ENCODE measurements at regions not wholly inside any gene's neighbourhood (a gene's known extent, or its start where the extent isn't known, plus 50 kb on each side); places are given as distances from the start of the nearest gene placed in this dataset.
"Not testable (repeated sequence)": the region's sequence is repeated elsewhere in the genome, so short reads cannot be mapped to it uniquely, and the experiment has no call there.

DNA sequence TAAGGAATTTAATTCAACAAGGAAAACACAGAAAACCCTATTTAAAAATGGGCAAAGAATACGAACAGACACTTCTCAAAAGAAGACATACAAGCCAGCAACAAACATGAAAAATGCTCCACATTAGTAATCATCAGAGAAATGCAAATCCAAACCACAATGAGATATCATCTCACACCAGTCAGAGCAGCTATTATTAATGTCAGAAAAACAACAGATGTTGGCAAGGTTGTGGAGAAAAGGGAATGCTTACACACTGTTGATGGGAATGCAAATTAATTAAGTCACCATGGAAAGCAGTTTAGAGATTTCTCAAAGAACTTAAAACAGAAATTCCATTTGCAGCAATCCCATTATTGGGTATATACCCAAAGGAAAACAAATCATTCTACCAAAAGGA is 55.2 kb downstream of the GCC1 start:
- peak; percentile 12 for DNase-seq

DNA sequence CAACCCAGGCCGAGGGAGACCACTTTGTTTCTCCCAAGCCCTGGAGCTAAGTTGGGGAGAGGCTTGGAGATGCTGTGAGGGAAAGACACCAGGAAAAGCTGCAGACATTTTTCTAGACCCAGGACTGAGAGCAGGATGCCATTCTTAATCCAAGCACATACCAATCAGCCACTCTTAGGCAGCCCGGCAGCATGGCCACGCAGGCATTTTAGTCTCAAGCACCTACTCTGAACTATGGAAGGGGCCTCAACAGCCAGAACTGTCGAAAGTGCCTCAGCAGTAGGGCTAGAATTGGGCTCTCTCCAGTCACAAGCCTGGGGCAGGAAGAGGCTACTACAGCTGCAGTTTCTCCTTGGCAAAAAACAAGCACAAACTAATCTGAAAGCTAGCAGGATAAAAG is 57.8 kb downstream of the GCC1 start:
- DNase-seq = no peak

DNA sequence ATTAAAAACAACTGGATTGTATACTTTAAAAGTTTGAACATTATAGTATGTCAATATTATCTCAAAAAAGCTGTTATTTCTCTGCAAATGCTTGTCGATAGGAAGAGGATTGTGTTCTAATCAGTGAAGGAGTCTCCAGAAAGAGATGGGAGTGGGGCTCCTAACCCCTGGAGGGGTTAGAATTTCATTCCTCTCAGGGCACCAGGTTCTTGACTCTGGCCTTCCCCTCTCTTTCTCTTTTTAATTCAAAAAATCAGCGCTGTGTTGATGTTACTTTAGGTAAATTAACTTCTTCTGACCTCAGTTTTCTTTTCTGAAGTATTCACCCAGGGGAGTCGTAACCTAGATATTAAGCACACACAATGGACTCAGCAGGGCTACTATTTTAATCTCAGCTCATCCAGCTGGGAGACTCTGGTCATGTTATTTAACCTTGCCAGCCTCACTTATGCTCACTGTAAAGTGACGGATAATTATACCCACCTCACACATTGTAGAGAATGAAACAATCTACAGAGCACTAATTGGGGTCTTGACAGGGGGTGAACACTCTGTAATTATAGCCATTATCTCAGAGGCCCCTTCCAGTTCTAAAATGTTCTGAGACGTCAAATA is 59.4 kb downstream of the GCC1 start:
- DNase-seq = no peak

DNA sequence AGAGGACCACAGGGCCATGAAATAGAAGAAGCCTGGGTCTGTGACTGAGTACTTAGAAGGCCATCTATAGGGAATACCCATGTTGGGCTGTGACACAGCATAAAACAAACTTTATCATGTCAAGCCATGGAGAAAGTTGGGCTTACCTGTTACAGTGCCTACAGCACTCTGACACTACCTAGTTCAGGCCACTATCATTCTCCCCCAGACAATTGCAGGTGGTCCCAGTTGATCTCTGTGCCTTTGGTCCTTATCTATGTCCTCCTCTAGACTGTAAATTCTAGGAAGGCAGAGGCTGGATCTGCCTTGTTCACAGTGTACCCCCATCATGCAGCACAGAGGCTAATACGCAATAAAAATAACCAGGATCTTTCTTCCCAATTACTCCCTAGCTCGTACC is 69.1 kb downstream of the GCC1 start:
- DNase-seq = no peak

DNA sequence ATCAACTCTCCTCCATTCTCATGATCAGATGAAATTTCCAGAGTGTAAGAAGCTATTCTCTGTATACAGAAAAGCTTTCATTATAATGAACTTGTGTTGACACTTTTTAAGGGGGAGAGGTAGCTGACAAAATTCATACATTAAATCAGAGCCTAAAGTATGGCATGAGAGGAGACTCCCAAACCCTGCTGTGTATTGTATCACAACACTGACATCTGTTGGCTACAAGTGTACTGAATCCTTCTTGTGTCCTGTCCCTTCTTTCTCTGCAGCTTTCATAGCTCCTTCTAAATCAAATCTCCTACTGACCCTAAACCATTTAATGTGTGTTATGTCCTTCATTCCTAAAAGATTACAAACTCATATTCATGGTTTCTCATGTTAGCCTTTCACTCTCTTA is 70.9 kb downstream of the GCC1 start:
- DNase-seq = peak; percentile 29

DNA sequence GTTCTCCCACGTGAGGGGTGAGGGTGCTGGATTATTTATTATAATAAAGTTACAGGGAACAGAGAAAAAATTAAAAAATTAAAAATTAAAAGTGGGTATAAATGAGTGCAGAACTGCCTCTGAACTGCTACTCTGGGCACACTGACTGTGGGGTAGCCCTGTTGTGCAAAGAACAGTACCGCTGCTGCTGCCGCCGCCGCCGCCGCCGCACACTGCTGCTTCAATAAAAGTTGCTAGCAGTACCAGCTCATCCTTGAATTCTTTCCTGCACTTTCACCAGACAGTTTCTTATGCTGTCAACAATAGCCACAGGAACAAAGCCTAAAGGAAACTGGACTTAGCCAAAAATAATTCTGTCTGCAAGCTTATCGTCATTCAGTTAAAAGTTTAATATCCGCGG is 72.1 kb downstream of the GCC1 start:
- no peak for DNase-seq

DNA sequence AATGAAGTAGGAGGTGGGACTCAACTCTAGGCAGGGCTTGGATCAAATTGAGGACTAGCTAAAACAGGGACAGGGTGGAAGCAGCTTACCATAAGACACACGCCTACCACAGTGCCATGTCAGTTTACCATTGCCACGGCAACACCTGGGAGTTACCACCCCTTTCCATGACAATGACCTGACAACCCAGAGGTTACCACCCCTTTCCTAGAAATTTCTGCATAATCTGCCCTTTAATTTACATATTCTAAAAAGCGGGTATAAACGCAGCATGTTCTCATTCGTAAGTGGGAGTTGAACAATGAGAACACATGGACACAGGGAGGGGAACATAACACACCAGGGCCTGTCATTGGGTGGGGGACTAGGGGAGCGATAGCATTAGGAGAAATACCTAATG is 72.7 kb downstream of the GCC1 start:
- no peak for DNase-seq

DNA sequence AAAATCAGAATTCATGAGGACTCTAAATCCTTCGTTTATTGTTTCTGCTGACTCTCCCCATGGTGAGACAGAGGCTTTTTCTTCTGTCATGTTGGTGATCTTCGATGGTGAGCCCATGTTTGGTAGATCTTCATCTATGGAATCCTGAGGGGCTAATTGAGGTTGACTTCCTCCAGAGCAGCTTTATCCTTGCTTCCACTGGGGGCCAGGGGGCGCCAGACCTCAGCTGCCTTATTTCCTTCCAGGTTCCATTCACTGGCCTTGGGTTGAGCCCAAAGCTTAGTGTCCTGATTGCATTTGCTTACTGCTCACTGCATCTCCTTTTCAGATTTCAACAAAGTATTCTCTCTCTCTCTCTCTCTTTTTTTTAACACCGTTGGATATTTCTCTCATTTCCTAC is 80.7 kb downstream of the GCC1 start:
- peak; percentile 30 for DNase-seq

DNA sequence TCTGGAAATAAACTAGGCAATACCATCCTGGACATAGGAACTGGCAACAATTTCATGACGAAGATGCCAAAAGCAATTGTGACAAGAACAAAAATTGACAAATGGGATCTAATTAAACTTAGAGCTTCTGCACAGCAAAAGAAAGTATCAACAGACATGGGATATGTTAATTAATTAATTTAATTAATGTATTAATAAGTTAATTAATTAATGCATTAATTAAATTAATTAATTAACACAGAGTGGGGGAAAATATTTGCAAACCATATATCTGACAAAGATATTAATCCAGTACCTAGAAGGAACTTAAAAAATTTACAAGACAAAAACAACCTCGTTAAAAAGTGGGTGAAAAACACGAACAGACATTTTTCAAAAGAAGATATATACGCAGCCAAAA is 83.6 kb downstream of the GCC1 start:
- DNase-seq = no peak

DNA sequence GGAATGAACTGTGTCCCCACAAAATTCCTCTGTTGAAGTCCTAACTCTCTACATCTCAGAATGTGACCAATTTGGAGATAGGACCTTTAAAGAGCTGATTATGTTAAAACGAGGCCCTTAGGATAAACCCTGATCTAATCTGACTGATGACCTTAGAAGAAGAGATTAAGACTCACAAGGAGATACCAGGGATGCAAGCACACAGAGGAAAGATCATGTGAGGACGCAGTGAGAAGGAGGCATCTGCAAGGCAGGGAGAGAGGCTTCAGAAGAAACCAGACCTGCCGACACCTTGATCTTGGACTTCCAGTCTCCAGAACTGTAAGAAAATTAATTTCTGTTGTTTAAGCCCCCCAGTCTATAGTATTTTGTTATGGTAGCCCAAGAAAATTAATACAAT is 94.9 kb upstream of the ZNF800 start:
- no peak for DNase-seq

DNA sequence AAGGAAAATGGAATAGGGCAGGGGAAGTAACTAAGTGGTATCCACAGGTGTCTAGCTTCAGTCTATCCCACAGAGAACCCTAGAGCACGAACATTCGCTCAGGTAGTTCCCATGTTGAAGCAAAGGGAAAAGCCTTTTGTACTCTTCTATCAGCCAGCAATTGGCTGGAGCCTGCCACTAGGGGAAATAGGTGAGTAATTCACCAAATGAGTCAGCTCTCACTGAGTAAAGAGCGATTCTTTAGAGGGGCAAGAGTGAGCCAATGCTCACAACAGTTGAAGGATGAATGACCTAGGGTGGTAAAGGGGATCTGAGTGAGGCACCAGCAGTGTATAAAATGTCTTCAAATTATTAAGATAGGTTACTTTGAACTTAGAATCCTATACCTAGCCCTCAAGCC is 94.1 kb upstream of the ZNF800 start:
- DNase-seq = peak; percentile 2

DNA sequence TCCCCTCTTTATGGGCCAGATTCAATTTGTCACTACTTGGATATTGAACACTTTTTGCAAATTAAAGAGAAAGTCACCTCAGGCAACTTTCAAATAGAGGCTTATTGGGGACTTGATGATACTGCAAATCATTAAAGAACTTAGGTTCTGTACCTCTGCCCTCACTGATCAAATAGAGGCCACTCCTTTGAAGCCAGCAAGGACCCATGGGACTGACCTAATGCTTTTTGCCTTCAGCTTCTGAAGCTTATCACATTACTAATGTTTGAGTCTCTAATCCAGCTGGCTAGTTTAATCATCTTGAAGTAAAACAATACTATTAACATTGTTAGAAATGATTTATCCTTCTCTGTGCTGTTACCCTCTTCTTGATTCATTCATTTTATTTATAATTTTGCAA is 93.0 kb upstream of the ZNF800 start:
- DNase-seq = no peak

DNA sequence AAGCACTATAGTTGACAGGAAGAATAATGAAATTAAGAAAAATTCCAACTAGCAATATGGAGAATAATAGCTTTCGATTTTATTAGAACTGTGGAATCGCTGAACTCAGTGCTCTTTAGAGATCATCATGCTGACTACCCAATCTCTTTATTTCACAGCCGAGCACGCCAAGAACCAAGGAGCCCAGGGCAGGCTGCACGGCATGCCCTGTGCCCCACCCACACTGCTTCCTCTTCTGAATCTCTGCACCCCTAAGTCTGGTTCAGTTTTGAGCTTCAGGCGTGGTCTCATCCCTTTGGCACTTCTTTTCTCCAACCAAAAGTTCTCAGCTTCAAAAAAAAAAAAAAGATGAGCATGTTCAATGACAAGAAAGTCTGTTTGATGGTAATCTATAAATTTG is 92.4 kb upstream of the ZNF800 start:
- no peak for DNase-seq

DNA sequence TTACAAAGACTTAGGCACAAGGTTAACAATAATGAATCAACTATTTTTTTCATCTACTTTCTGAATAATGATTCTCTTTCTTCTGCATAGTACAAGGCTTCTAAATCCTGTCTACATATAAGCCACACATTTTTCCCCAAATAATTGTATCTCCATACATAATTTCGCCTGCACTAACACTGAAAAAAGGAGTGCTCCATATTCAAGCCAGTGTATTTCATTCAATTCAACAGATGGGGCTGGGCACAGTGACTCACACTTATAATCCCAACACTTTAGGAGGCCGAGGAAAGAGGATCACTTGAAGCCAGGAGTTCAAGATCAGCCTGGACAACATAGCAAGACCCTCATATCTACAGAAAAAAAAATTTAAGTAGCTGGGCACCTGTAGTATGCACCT is 86.0 kb upstream of the ZNF800 start:
- no peak for DNase-seq

DNA sequence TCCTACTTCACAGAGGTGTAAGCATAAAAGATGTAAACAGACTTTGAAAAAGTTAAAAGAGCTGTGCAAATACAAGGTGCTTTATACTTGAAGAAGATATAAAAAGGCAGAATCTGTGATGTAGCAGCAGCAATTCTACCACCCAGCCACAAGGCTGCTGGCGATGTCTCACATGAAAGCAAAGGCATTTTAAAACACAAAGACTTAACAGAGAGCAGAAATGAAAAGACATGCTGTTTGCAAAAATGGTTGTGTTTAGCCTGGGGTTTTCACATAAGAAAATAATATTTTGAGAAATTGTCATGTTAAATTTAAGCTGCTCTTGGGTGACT is 85.5 kb upstream of the ZNF800 start:
- DNase-seq = no peak

DNA sequence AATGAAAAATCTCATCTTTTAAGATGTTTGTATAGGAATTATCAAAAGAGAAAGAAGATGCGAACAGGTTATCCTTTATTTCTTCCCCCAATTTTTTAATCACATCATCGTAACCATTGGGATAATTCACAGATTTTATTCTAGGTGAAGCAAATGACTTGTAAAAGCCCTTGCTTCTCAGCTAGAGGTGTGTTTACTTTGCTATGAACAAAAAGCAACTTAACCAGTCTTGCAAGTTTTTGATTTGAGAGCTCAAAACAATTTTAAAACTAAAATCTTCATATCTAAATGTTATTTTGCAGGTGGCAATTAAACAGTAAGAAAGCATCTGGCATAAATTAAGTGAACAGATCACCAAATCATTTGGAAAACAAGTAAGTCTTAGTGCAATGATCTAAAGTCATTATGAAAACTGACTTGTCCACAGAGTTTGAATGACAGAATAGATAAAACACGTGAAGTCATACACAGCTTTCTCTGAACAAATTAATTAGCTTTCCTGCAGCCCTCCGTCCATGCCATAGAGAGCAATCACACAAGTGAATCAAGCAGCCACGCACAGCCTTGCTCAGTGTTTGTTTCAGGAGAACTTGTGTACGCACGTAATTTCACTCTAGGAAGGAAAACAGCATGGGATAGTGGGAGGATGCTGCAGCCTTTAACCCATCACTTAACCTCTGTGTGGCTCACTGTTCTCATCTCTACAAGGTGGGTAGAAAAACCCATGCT is 85.0 kb upstream of the ZNF800 start:
- no peak for DNase-seq

DNA sequence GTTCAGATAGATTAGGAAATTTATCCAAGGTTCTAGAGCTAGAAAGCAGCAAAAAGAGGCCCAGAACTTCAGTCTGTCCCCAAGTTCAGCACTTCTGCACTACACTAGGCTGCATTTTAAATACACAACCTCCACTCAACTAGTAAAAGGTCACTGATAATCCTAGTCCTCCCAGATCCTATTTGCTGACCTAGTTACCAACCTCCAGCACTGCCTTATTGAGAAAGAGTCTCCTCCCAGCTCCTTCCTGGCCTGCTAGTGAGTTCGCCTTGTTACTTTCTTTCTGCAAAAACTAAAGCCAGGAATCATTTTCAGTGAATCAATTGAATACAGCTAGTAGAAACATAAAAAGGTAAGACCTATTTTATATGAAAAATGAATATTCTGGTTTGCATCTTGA is 84.1 kb upstream of the ZNF800 start:
- DNase-seq = no peak

DNA sequence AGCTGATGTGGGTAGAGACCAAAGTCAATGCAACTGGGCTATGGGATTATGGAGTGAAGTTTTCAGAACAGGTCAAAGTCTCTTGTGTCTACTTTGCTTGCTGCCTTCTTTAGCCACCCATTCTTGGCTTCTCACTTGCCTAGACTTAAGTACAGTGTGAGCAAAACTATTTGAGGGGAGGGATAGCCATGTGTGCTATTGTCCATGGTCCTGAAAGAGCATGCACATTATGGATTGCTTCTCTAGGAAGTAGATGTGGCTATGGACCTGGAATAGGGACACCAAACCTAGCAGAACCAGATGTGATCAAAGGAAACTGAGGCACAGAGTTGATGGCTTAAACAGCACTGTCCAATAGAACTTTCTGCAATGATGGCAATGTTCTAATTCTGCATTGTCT is 81.9 kb upstream of the ZNF800 start:
- no peak for DNase-seq

DNA sequence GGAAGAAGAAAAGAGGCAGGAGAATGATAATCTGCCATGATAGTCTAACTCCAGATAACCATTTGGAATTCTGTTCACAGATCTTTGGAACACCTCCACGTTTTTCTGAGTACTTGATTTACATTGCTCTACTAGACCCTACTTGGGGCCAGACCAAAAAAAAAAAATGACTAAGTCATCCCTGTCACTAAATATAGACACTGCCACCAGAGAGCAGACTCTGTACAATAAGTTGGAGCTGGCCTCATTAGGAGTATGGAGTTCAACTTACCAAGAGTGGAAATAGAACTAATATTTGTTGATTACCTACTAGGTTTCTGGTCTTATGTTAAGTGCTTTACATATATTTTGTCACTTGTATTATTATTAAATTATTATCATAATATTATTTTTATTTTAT is 80.9 kb upstream of the ZNF800 start:
- no peak for DNase-seq

DNA sequence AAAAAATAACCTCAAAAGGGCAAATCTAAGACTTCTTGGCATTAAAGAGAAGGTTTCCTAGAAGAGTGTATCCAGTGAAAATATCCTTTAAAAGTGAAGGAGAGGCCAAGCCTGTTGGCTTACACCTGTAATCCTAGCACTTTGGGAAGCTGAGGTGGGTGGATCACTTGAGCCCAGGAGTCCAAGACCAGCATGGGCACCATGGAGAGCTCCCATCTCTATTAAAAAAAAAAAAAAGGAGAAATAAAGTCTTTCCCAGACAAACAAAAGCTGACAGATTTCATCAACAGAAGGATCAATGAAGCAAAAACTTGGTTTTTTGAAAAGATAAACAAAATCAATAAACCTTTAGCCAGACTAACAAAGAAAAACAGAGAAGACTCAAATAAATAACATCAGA is 67.6 kb upstream of the ZNF800 start:
- DNase-seq = no peak

DNA sequence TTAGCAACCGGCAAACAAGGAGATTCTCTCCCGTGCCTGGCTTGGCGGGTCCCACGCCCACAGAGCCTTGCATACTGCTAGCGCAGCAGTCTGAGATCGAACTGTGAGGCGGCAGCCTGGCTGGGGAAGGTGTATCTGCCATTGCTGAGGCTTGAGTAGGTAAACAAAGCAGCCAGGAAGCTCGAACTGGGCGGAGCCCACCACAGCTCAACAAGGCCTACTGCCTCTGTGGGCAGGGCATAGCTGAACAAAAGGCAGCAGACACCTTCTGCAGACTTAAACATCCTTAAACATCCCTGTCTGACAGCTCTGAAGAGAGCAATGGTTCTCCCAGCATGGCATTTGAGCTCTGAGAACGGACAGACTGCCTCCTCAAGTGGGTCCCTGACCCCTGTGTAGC is 58.8 kb upstream of the ZNF800 start:
- DNase-seq = not testable (repeated sequence)

DNA sequence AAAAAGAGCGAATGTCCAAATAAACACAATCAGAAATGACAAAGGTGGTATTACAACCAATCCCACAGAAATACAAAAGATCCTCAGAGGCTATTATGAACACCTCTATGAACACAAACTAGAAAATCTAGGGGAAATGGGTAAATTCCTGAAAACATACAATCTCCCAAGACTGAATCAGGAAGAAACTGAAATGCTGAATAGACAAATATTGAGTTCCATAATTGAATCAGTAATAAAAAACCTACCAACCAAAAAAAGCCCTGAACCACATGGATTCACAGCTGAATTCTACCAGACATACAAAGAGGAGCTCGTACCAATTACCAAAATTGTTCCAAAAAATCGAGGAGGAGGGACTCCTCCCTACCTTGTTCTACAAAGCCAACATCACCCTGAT is 56.1 kb upstream of the ZNF800 start:
- DNase-seq = no peak

DNA sequence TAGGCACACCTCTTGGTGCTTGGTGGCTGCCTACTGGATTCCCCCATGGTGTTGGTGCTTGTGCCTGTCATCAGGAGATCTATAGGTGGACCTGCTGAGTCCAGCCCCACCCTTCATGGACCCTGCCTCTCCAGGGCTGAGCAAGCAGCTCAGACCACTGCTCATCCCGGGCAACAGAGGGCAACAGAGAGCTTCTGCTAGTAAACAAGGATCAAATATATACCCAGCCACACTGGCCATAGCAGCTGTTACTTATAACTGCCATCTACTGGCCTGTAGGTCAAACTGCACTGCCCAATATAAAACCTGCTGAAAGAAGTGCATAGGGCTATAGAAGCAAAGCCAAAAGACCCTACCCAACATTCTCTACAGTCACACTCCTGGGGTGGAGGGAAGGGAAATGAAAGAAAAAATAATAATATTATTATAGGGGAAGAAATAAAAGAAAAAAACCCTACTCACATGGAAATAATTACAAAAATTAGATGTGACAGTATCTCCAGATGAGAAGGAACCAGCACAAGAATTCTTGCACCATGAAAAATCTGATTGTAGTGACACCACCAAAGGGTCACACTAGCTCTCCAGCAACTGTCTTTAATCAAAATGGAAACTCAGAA is 54.9 kb upstream of the ZNF800 start:
- peak; percentile 72 for DNase-seq

DNA sequence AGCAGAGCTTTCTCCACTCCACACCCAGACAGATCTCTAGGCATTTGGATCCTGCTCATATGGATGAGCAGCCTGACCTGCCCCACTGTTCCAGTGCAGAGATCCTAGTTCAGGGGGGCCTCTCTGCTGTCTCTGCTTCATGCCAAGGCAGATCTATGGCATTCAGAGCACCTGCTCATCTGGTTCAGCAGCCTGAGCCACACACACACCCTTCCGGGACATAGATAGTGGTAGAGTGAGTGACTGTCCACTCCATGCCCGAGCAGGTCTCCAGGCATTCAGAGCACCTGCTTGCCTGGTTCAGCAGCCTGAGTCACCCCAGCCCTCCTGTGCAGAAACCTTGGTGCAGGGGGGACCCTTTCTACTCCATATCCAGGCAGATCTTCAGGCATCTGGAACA is 54.3 kb upstream of the ZNF800 start:
- DNase-seq = no peak

Data from EL (cell line).